Pancreas (tissue), 10 donors: ENCODE measurements at regions not wholly inside any gene's neighbourhood (a gene's known extent, or its start where the extent isn't known, plus 50 kb on each side); places are given as distances from the start of the nearest gene placed in this dataset.

ENCODE experiments used
- ATAC-seq, 4 donors: fragments of 200-7000 bp; cut with Tn5 transposase; one replicate each; pipeline versions ENCODE4 v1.8.0 to v1.9.1; 2020; ENCODE audit warnings: mild to moderate bottlenecking in 4 of 4, moderate library complexity in 4 of 4
- DNase-seq, 6 donors: peaks; one replicate each; pipeline ENCODE4 v3.0.0-alpha.2; 2020
- FAIRE-seq: peaks from 2 replicates; lab custom pipeline; 2012; peaks lifted over from hg19 to GRCh38; lab: Jason Lieb, UNC
- H3K27ac ChIP-seq, 4 donors: fragments of 200-600 bp; sonication (generic); 1 replicate in 3 of 4; 2 replicates in 1 of 4; pipeline versions ENCODE4 v1.5.0 to v1.8.0; 2020
- H3K27me3 ChIP-seq, 4 donors: fragments of 200-600 bp; one replicate each; pipeline ENCODE4 v1.8.0; 2021
- H3K36me3 ChIP-seq, 3 donors: fragments of 200-600 bp; sonication (generic) in 1 of 3; one replicate each; pipeline versions ENCODE4 v1.5.0 to v1.8.0; 2020 to 2021
- H3K4me1 ChIP-seq, 3 donors: fragments of 200-600 bp; one replicate each; pipeline ENCODE4 v1.8.0; 2021
- H3K4me3 ChIP-seq, 4 donors: fragments of 200-600 bp; sonication (generic) in 2 of 4; one replicate each; pipeline versions ENCODE4 v1.5.0 to v1.8.0; 2020 to 2021
- H3K9me3 ChIP-seq, 4 donors: fragments of 200-600 bp; one replicate each; pipeline ENCODE4 v1.8.0; 2021
- WGBS, 2 donors: extraction: QIAGEN DNeasy Blood & Tissue Kit; methylation state at CpG; one replicate each; pipeline ENCODE4 v1.1.7; 2013; 5-methylcytosine and 5-hydroxymethylcytosine counted together
- intact Hi-C, 3 donors: fragments of 100-400 bp; cut with DNase I; formaldehyde crosslinking; loops; one replicate each; pipeline versions ENCODE4 v1.11.1 to v1.14.2; 2022
- TF ChIP-seq, protein P1 (sequence below), 4 donors: fragments of 200-600 bp; sonication (generic) in 3 of 4; IDR thresholded peaks; one replicate each; pipeline versions ENCODE4 v1.5.0 to v1.8.0; 2021; ENCODE audit warnings: antibody characterized with exemption in 4 of 4
- donor health status: healthy with polysubstance abuse.
- donor health status: DM: no; HTN: no; CAD: no; lungs with moderate emphysema.
- donor health status: DM: no; HTN: no; CAD: no.
- donor health status: control.
- donor health status: control.
- donor health status: Bipolar disorder and iron deficiency.
- donor health status: DM: yes; HTN: yes; CAD: no.
- donor health status: DM: no; HTN: no; CAD: no.
- donor health status: DM: no; HTN: no; CAD: no.
- donor health status: DM: yes; HTN: yes; CAD: no.

DNA sequence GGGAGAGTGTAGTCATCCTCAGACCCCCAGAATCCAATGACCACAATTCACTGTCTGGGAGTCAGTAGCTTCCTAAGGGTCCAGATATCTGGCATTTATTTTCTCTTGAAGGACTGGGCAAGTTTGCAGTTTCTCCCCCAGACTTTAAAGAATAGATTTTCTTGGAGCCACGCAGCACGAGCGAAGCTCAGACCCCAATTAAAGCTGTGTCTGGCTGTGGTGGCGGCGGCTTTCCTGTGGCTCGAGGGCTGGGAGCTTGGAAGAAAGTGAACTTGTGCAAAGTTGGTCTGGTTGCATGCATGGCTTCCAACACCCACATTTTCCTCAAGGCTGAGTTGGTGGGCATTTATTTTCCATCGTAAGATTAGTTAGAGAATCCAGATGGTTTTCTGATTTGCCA lies 105.0 kb downstream of the ACKR3 start:
- DNase-seq (peak in 1 of 6 donors; percentile 1), FAIRE-seq (no peak), ATAC-seq (no peak)
- 77 to 90% methylated on average over 7 of the region's 7 CpGs for WGBS, 2 donors
- intact Hi-C loops, result no loop called here
- Histone ChIP-seq H3K4me3 (no peak overlapping the region), H3K36me3 (no peaks in the 10 kb centered on the region), H3K27me3 (no peaks in the 10 kb centered on the region), H3K27ac (no peak overlapping the region), H3K4me1 (no peaks in the 10 kb centered on the region), H3K9me3 (no peaks in the 10 kb centered on the region)
- TF ChIP-seq, protein P1, sequence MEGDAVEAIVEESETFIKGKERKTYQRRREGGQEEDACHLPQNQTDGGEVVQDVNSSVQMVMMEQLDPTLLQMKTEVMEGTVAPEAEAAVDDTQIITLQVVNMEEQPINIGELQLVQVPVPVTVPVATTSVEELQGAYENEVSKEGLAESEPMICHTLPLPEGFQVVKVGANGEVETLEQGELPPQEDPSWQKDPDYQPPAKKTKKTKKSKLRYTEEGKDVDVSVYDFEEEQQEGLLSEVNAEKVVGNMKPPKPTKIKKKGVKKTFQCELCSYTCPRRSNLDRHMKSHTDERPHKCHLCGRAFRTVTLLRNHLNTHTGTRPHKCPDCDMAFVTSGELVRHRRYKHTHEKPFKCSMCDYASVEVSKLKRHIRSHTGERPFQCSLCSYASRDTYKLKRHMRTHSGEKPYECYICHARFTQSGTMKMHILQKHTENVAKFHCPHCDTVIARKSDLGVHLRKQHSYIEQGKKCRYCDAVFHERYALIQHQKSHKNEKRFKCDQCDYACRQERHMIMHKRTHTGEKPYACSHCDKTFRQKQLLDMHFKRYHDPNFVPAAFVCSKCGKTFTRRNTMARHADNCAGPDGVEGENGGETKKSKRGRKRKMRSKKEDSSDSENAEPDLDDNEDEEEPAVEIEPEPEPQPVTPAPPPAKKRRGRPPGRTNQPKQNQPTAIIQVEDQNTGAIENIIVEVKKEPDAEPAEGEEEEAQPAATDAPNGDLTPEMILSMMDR (IDR thresholded peaks at IDR 0.05), result no peak

DNA sequence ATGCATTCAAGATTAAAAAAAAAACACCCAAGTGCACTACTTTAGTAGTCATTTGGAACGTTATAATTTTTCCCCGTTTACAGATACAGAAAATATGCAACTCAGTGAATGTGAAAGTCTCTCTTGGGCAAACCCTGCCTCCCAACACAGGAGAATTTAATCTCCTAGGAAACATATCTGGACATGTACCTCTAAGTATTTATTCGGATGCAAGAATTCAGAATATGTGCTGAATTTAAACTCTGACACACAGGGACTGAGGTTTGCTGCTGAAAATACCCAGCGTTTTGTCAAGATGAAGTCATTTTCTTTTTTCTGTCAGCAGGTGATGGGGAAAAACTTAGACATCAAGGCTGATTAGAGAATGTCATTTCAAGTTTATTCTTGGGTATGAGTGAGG lies 105.4 kb downstream of the ACKR3 start:
- WGBS, 2 donors, result 64 to 65% methylated on average over 4 of the region's 4 CpGs
- FAIRE-seq, result no peak
- intact Hi-C loops, result no loop called here
- no peak overlapping the region for H3K4me3 ChIP-seq
- H3K27me3 ChIP-seq, result no peaks in the 10 kb centered on the region
- H3K9me3 ChIP-seq, result no peaks in the 10 kb centered on the region
- no peaks in the 10 kb centered on the region for H3K36me3 ChIP-seq
- TF ChIP-seq, protein P1 (IDR thresholded peaks at IDR 0.05), result no peak
- H3K27ac ChIP-seq, result no peak overlapping the region
- ATAC-seq, result no peak
- H3K4me1 ChIP-seq, result no peaks in the 10 kb centered on the region
- DNase-seq, result no peak

DNA sequence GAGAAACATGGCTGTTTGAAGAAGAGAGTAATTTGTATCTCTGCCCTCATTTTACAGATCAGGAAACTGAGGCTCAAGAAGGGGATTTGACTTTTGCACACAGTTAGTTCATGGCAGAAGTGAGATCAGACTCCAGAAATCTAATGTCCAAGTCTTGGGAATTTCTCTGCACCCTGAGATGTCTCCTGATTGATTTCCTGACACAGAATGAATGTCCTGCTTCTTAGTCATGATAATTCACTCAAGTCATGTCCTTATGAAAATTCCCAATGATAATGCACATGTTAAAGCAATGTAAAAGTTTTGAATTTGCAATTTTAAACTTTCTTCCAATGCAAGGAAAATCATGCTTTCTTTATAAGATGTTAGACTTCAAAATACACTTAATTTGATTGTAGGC lies 105.9 kb downstream of the ACKR3 start:
- FAIRE-seq (no peak), DNase-seq (no peak), ATAC-seq (no peak)
- intact Hi-C loops, result no loop called here
- no peaks in the 10 kb centered on the region for H3K27me3 ChIP-seq
- no peaks in the 10 kb centered on the region for H3K4me1 ChIP-seq
- TF ChIP-seq, protein P1 (IDR thresholded peaks at IDR 0.05), result no peak
- no peak overlapping the region for H3K27ac ChIP-seq
- no peak overlapping the region for H3K4me3 ChIP-seq
- H3K36me3 ChIP-seq, result no peaks in the 10 kb centered on the region
- no peaks in the 10 kb centered on the region for H3K9me3 ChIP-seq

DNA sequence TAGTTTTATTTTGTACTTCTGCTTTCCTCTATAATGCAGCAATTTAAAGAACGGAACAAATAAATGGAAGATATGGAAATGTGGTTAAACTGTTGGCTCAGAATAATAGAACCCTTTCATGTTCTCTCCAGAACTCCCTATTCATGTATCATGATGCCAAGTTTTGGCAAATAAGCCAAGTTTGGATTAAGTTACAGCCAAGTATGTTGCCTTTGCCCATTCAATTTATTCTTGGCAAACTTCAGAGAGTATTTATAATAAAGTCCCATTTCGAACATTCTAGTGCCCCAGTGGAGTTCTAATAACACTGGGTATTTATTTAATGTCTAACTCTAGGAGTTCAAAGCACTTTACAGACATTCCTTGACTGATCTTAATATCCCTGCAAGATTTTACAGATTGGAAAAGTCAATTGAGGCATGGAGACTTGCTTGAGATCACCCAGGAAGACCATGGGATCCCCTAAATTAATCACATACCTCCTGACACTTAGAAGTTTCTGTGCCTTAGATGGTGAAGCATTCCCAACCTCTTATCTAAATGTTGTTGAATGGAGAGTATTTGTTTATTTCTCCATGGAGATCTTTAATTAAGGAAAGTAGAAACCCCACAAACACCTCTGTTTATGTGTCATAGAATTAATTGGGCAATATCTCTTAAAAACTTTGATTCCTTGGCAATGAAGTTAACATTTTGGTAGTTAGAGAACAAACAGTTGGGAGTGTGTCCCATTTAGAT lies 106.7 kb downstream of the ACKR3 start:
- no peak for DNase-seq
- ATAC-seq, result peak in 1 of 4 donors; percentile 56
- 36 to 37% methylated on average over 2 of the region's 2 CpGs for WGBS, 2 donors
- Histone ChIP-seq H3K4me3 (no peak overlapping the region), H3K4me1 (no peaks in the 10 kb centered on the region), H3K27ac (no peak overlapping the region), H3K9me3 (no peaks in the 10 kb centered on the region), H3K36me3 (no peaks in the 10 kb centered on the region), H3K27me3 (no peaks in the 10 kb centered on the region)
- intact Hi-C loops, result no loop called here
- TF ChIP-seq, protein P1 (IDR thresholded peaks at IDR 0.05), result no peak
- FAIRE-seq, result no peak

DNA sequence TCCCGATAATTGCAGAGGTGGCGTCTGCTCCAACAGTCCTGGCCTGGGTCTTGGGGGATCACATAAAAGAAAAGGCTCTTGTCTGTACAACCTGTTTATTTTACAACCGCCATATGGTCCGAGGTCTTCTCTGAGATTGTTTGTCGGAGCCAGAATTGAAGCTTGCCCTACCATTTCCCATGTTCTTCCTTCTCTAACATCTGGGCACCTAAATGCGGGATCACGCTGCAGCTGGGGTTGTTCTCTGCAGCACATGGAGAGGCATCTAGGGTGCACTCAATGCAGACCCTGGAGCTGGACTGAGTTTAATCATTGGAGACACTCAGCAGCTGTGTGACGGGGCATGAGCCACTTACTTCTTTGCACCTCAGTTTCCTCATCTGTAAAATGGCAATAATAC lies 107.7 kb downstream of the ACKR3 start:
- TF ChIP-seq, protein P1 (IDR thresholded peaks at IDR 0.05), result no peak
- intact Hi-C loops, result no loop called here
- Histone ChIP-seq H3K27ac (no peak overlapping the region), H3K36me3 (no peaks in the 10 kb centered on the region), H3K27me3 (no peaks in the 10 kb centered on the region), H3K4me1 (no peaks in the 10 kb centered on the region), H3K4me3 (no peak overlapping the region), H3K9me3 (no peaks in the 10 kb centered on the region)
- no peak for ATAC-seq
- 90 to 93% methylated on average over 8 of the region's 8 CpGs for WGBS, 2 donors
- no peak for FAIRE-seq
- peak in 1 of 6 donors; percentile 0 for DNase-seq
